ENCODE measurements at regions not wholly inside any gene's neighbourhood (a gene's known extent, or its start where the extent isn't known, plus 50 kb on each side); places are given as distances from the start of the nearest gene placed in this dataset.

- no peaks in the 10 kb centered on the region for H3K9me3 ChIP-seq (ENCODE audit: control insufficient read depth in 2 of 2, low read length in 2 of 2)
- Mint-ChIP-seq H3K4me3 (no peak overlapping the region), H3K36me3 (no peaks in the 10 kb centered on the region), H3K9me3 (peaks cover 0 to 9% (median 0%) of the 10 kb centered on the region in 7 donors), H3K27ac (no peak overlapping the region), H3K27me3 (peaks cover 5% of the 10 kb centered on the region), H3K4me1 (no peaks in the 10 kb centered on the region)
- H3K36me3 ChIP-seq (ENCODE audit: control insufficient read depth, insufficient read depth, low read length): no peaks in the 10 kb centered on the region
- H3K4me3 ChIP-seq (ENCODE audit: low read depth, low read length): no peak overlapping the region
- H3K27ac ChIP-seq (ENCODE audit: insufficient read depth, low read length, poor library complexity, severe bottlenecking): no peak overlapping the region
- DNase-seq (no peak), ATAC-seq (ENCODE audit: low read depth in 2 of 2) (no peak)
- H3K4me1 ChIP-seq (ENCODE audit: control insufficient read depth, insufficient read depth, low read length, poor library complexity, severe bottlenecking): no peaks in the 10 kb centered on the region
- no peaks in the 10 kb centered on the region for H3K27me3 ChIP-seq (ENCODE audit: control insufficient read depth, insufficient read depth, low read length)
Measured at GRCh38 chr5:159629158-159629557, 287.1 kb upstream of the ADRA1B start.

- Mint-ChIP-seq H3K9me3 (peaks cover 0 to 4% (median 0%) of the 10 kb centered on the region in 7 donors), H3K4me1 (no peaks in the 10 kb centered on the region), H3K4me3 (no peak overlapping the region), H3K36me3 (no peaks in the 10 kb centered on the region), H3K27me3 (peaks cover 6% of the 10 kb centered on the region), H3K27ac (no peak overlapping the region)
- Histone ChIP-seq H3K4me3 (ENCODE audit: low read depth, low read length) (no peak overlapping the region), H3K9me3 (ENCODE audit: control insufficient read depth in 2 of 2, low read length in 2 of 2) (no peaks in the 10 kb centered on the region), H3K4me1 (ENCODE audit: control insufficient read depth, insufficient read depth, low read length, poor library complexity, severe bottlenecking) (no peaks in the 10 kb centered on the region), H3K27me3 (ENCODE audit: control insufficient read depth, insufficient read depth, low read length) (no peaks in the 10 kb centered on the region), H3K36me3 (ENCODE audit: control insufficient read depth, insufficient read depth, low read length) (no peaks in the 10 kb centered on the region), H3K27ac (ENCODE audit: insufficient read depth, low read length, poor library complexity, severe bottlenecking) (no peak overlapping the region)
- no peak for ATAC-seq (ENCODE audit: low read depth in 2 of 2)
- DNase-seq: no peak
Measured at GRCh38 chr5:159630545-159630944, 285.7 kb upstream of the ADRA1B start.

- Histone ChIP-seq H3K27ac (ENCODE audit: insufficient read depth, low read length, poor library complexity, severe bottlenecking) (no peak overlapping the region), H3K36me3 (ENCODE audit: control insufficient read depth, insufficient read depth, low read length) (no peaks in the 10 kb centered on the region), H3K27me3 (ENCODE audit: control insufficient read depth, insufficient read depth, low read length) (no peaks in the 10 kb centered on the region), H3K9me3 (ENCODE audit: control insufficient read depth in 2 of 2, low read length in 2 of 2) (no peaks in the 10 kb centered on the region), H3K4me1 (ENCODE audit: control insufficient read depth, insufficient read depth, low read length, poor library complexity, severe bottlenecking) (no peaks in the 10 kb centered on the region), H3K4me3 (ENCODE audit: low read depth, low read length) (no peak overlapping the region)
- no peaks in the 10 kb centered on the region for H3K4me1 Mint-ChIP-seq
- ATAC-seq (ENCODE audit: low read depth in 2 of 2) (no peak), DNase-seq (no peak)
- no peak overlapping the region for H3K27ac Mint-ChIP-seq
- H3K36me3 Mint-ChIP-seq: no peaks in the 10 kb centered on the region
- peaks cover 0 to 4% (median 0%) of the 10 kb centered on the region in 7 donors for H3K9me3 Mint-ChIP-seq
- H3K27me3 Mint-ChIP-seq: peaks cover 8% of the 10 kb centered on the region
- no peak overlapping the region for H3K4me3 Mint-ChIP-seq
Measured at GRCh38 chr5:159631001-159631400, 285.3 kb upstream of the ADRA1B start.

- H3K4me1 ChIP-seq (ENCODE audit: control insufficient read depth, insufficient read depth, low read length, poor library complexity, severe bottlenecking): no peaks in the 10 kb centered on the region
- DNase-seq (no peak), ATAC-seq (ENCODE audit: low read depth in 2 of 2) (no peak)
- no peak overlapping the region for H3K4me3 Mint-ChIP-seq
- H3K4me1 Mint-ChIP-seq: no peaks in the 10 kb centered on the region
- H3K27me3 ChIP-seq (ENCODE audit: control insufficient read depth, insufficient read depth, low read length): no peaks in the 10 kb centered on the region
- H3K9me3 ChIP-seq (ENCODE audit: control insufficient read depth in 2 of 2, low read length in 2 of 2): no peaks in the 10 kb centered on the region
- peaks cover 0 to 2% (median 0%) of the 10 kb centered on the region in 7 donors for H3K9me3 Mint-ChIP-seq
- H3K4me3 ChIP-seq (ENCODE audit: low read depth, low read length): no peak overlapping the region
- H3K36me3 ChIP-seq (ENCODE audit: control insufficient read depth, insufficient read depth, low read length): no peaks in the 10 kb centered on the region
- H3K27ac Mint-ChIP-seq: peak overlapping the region in 1 of 3 donors; percentile 34
- H3K36me3 Mint-ChIP-seq: no peaks in the 10 kb centered on the region
- no peak overlapping the region for H3K27ac ChIP-seq (ENCODE audit: insufficient read depth, low read length, poor library complexity, severe bottlenecking)
- H3K27me3 Mint-ChIP-seq: peaks cover 8% of the 10 kb centered on the region
Measured at GRCh38 chr5:159632866-159633265, 283.4 kb upstream of the ADRA1B start.

GRCh38 chr5:159638481-159638880, 277.8 kb upstream of the ADRA1B start:
- no peaks in the 10 kb centered on the region for H3K9me3 Mint-ChIP-seq
- H3K27me3 ChIP-seq (ENCODE audit: control insufficient read depth, insufficient read depth, low read length): no peaks in the 10 kb centered on the region
- no peaks in the 10 kb centered on the region for H3K36me3 Mint-ChIP-seq
- DNase-seq: no peak
- no peaks in the 10 kb centered on the region for H3K4me1 ChIP-seq (ENCODE audit: control insufficient read depth, insufficient read depth, low read length, poor library complexity, severe bottlenecking)
- H3K27ac Mint-ChIP-seq: no peak overlapping the region
- H3K27ac ChIP-seq (ENCODE audit: insufficient read depth, low read length, poor library complexity, severe bottlenecking): no peak overlapping the region
- H3K36me3 ChIP-seq (ENCODE audit: control insufficient read depth, insufficient read depth, low read length): no peaks in the 10 kb centered on the region
- H3K27me3 Mint-ChIP-seq: peaks cover 8% of the 10 kb centered on the region
- H3K4me3 Mint-ChIP-seq: no peak overlapping the region
- H3K4me3 ChIP-seq (ENCODE audit: low read depth, low read length): no peak overlapping the region
- H3K9me3 ChIP-seq (ENCODE audit: control insufficient read depth in 2 of 2, low read length in 2 of 2): no peaks in the 10 kb centered on the region
- no peaks in the 10 kb centered on the region for H3K4me1 Mint-ChIP-seq
- ATAC-seq (ENCODE audit: low read depth in 2 of 2): no peak

GRCh38 chr5:159638954-159639559, 277.2 kb upstream of the ADRA1B start:
- H3K27me3 Mint-ChIP-seq: peaks cover 12% of the 10 kb centered on the region
- H3K27ac Mint-ChIP-seq: no peak overlapping the region
- H3K4me1 Mint-ChIP-seq: no peaks in the 10 kb centered on the region
- no peaks in the 10 kb centered on the region for H3K27me3 ChIP-seq (ENCODE audit: control insufficient read depth, insufficient read depth, low read length)
- no peak overlapping the region for H3K4me3 Mint-ChIP-seq
- H3K9me3 ChIP-seq (ENCODE audit: control insufficient read depth in 2 of 2, low read length in 2 of 2): no peaks in the 10 kb centered on the region
- H3K36me3 Mint-ChIP-seq: no peaks in the 10 kb centered on the region
- ATAC-seq (ENCODE audit: low read depth in 2 of 2) (no peak), DNase-seq (no peak)
- no peaks in the 10 kb centered on the region for H3K9me3 Mint-ChIP-seq
- no peak overlapping the region for H3K4me3 ChIP-seq (ENCODE audit: low read depth, low read length)
- no peaks in the 10 kb centered on the region for H3K4me1 ChIP-seq (ENCODE audit: control insufficient read depth, insufficient read depth, low read length, poor library complexity, severe bottlenecking)
- H3K27ac ChIP-seq (ENCODE audit: insufficient read depth, low read length, poor library complexity, severe bottlenecking): no peak overlapping the region
- no peaks in the 10 kb centered on the region for H3K36me3 ChIP-seq (ENCODE audit: control insufficient read depth, insufficient read depth, low read length)

- H3K9me3 Mint-ChIP-seq: no peaks in the 10 kb centered on the region
- no peak for ATAC-seq (ENCODE audit: low read depth in 2 of 2)
- no peaks in the 10 kb centered on the region for H3K36me3 ChIP-seq (ENCODE audit: control insufficient read depth, insufficient read depth, low read length)
- no peak overlapping the region for H3K4me3 ChIP-seq (ENCODE audit: low read depth, low read length)
- no peaks in the 10 kb centered on the region for H3K4me1 Mint-ChIP-seq
- no peak overlapping the region for H3K27ac Mint-ChIP-seq
- no peak overlapping the region for H3K4me3 Mint-ChIP-seq
- no peaks in the 10 kb centered on the region for H3K36me3 Mint-ChIP-seq
- peaks cover 12% of the 10 kb centered on the region for H3K27me3 Mint-ChIP-seq
- H3K9me3 ChIP-seq (ENCODE audit: control insufficient read depth in 2 of 2, low read length in 2 of 2): no peaks in the 10 kb centered on the region
- no peak overlapping the region for H3K27ac ChIP-seq (ENCODE audit: insufficient read depth, low read length, poor library complexity, severe bottlenecking)
- H3K4me1 ChIP-seq (ENCODE audit: control insufficient read depth, insufficient read depth, low read length, poor library complexity, severe bottlenecking): no peaks in the 10 kb centered on the region
- no peaks in the 10 kb centered on the region for H3K27me3 ChIP-seq (ENCODE audit: control insufficient read depth, insufficient read depth, low read length)
- no peak for DNase-seq
Measured at GRCh38 chr5:159639590-159639989, 276.7 kb upstream of the ADRA1B start.

GRCh38 chr5:159640446-159640845, 275.8 kb upstream of the ADRA1B start:
- no peak overlapping the region for H3K4me3 ChIP-seq (ENCODE audit: low read depth, low read length)
- H3K9me3 Mint-ChIP-seq: no peaks in the 10 kb centered on the region
- H3K9me3 ChIP-seq (ENCODE audit: control insufficient read depth in 2 of 2, low read length in 2 of 2): no peaks in the 10 kb centered on the region
- H3K4me1 Mint-ChIP-seq: no peaks in the 10 kb centered on the region
- H3K27ac Mint-ChIP-seq: no peak overlapping the region
- H3K36me3 Mint-ChIP-seq: no peaks in the 10 kb centered on the region
- H3K4me1 ChIP-seq (ENCODE audit: control insufficient read depth, insufficient read depth, low read length, poor library complexity, severe bottlenecking): no peaks in the 10 kb centered on the region
- no peak overlapping the region for H3K4me3 Mint-ChIP-seq
- H3K27me3 Mint-ChIP-seq: peaks cover 7% of the 10 kb centered on the region
- DNase-seq (no peak), ATAC-seq (ENCODE audit: low read depth in 2 of 2) (no peak)
- no peaks in the 10 kb centered on the region for H3K27me3 ChIP-seq (ENCODE audit: control insufficient read depth, insufficient read depth, low read length)
- H3K27ac ChIP-seq (ENCODE audit: insufficient read depth, low read length, poor library complexity, severe bottlenecking): no peak overlapping the region
- H3K36me3 ChIP-seq (ENCODE audit: control insufficient read depth, insufficient read depth, low read length): no peaks in the 10 kb centered on the region

Data from CD4-positive, CD25-positive, alpha-beta regulatory T cell (primary cell).